ENCODE measurements at regions not wholly inside any gene's neighbourhood (a gene's known extent, or its start where the extent isn't known, plus 50 kb on each side); places are given as distances from the start of the nearest gene placed in this dataset.

- DNase-seq (ENCODE audit: low spot score): no peak
These were observed 1005.7 kb upstream of the PIK3C3 start for GRCh38 chr18:40949114-40949950.

GRCh38 chr18:40944576-40944975 is 1010.5 kb upstream of the PIK3C3 start:
- DNase-seq (ENCODE audit: low spot score): no peak

DNA sequence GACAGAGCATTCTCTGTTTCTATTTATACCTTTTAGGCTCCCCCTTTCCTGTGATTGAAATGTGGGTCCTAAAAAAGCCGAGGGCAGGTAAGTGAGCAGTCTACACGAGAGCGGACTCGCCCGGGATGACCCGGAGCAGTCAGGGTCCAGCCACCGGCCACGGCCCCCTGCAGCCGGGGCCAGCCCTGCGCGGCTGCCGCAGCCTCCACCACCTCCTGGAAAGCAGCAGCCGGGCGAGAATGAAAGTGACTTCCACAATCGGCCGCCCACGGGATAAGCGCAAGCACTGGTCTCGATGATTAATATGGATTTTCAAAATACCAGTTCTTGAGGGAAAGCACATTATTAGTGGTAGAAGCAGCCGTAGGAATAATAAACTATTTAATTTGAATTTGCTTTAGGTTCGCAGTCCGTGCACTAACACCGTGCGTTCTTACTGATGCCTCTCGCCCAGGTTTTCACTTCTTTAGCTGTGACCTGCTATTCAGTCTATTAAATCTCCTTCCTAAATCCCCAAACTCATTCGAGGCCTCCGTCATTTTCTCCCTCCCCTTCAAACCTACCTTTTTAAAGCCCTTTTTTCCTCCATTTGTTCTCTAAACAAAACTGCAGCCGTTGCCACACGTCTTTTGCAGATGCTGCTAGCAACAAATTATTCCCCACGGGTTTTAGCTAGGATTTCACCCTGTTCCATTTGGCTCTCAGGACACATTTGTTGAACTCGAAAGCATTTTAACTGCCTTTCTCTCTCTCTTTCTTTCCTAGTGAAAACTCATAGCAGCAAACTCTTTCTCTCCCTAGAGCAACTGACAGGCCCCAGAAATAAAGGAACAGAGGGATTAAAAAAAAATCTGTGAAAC is 1015.1 kb upstream of the PIK3C3 start:
- no peak for DNase-seq (ENCODE audit: low spot score)

GRCh38 chr18:40938615-40939014 is 1016.4 kb upstream of the PIK3C3 start:
- no peak for DNase-seq (ENCODE audit: low spot score)

DNA sequence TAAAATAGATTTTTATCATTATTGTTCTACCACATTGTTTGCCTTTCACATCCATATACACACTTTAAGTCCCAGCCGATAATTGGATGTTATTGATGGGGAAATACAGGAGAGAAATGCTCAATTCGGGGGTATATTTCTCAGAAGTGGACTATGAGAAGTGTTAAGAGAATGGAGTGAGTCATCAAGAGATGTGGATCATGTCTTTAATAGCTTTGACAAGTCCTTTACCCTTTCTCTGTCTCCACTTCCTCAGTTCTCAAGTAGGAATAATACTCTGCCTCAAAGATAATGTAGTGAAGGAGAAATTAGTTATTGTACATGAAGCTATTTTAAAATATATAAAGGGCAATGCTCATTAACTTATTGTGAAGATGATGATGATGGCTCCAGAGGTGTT is 1017.6 kb upstream of the PIK3C3 start:
- DNase-seq (ENCODE audit: low spot score): no peak

- DNase-seq (ENCODE audit: low spot score): peak; percentile 31
These were observed 1019.6 kb upstream of the PIK3C3 start for GRCh38 chr18:40935423-40935822.

DNA sequence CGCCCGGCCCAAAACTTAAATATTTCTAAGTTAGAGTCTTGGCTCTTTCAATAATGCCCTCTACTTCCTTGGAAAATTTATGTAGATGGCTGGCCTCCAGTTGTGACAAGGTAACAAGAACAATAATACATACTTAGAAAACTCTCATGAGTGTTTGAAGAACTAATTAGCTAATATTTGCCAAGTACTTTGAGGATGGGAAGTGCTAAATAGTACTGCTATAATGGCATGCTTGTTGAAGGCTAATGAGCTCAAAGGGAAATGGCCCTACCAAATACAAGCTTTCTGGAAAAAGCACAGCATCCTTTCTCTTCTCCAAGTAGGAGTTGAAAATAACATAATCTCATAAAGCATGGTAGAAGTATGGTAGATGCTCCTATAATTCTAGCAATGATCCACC is 1022.2 kb upstream of the PIK3C3 start:
- no peak for DNase-seq (ENCODE audit: low spot score)

GRCh38 chr18:40930211-40930882 is 1024.7 kb upstream of the PIK3C3 start:
- no peak for DNase-seq (ENCODE audit: low spot score)

- no peak for DNase-seq (ENCODE audit: low spot score)
These were observed 1025.6 kb upstream of the PIK3C3 start for GRCh38 chr18:40929399-40929798.

GRCh38 chr18:40926679-40927078 is 1028.4 kb upstream of the PIK3C3 start:
- DNase-seq (ENCODE audit: low spot score): no peak

DNA sequence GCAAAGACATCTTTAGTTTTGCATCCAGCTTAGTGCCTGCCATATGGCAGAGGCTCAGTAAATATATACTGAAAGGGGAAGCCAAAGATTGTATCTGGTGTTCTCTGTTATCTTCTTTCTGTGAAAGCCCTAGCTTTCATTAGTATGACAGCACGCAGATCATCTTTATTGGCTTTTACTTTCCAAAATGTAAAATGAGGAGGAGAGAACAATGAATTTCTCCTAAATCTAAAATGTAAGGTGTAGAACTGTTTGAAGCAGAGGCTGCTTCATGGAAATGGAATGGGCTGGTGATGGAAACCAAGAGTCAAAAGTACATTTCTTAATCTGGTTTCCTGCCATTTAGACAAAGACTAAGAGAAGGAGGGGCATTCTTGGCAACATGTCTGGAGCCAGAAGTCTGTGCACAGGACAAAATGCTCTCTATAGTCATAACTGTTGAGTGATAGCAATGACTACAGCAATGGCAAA is 1029.9 kb upstream of the PIK3C3 start:
- DNase-seq (ENCODE audit: low spot score): no peak

GRCh38 chr18:40921845-40922629 is 1033.0 kb upstream of the PIK3C3 start:
- DNase-seq (ENCODE audit: low spot score): no peak

DNA sequence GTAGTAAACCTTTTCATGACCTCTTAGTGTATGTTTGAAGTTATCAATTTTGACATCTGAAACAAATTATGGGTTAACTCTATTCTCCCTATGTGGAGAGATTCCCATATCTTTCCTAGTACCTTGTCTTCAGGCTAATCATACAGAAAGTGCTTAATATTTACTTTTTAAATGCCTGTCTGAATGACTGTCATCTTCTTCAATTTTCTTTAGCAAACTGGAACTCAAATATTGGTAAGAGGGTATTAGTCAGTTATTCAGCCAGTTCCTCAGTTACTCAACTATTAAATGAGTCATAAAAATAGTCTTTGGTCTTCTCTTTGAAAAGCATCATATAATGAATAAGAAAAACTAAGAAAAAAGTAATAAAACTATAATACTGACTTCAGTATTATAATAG is 1038.0 kb upstream of the PIK3C3 start:
- DNase-seq (ENCODE audit: low spot score): no peak

GRCh38 chr18:40915724-40916123 is 1039.3 kb upstream of the PIK3C3 start:
- no peak for DNase-seq (ENCODE audit: low spot score)

DNA sequence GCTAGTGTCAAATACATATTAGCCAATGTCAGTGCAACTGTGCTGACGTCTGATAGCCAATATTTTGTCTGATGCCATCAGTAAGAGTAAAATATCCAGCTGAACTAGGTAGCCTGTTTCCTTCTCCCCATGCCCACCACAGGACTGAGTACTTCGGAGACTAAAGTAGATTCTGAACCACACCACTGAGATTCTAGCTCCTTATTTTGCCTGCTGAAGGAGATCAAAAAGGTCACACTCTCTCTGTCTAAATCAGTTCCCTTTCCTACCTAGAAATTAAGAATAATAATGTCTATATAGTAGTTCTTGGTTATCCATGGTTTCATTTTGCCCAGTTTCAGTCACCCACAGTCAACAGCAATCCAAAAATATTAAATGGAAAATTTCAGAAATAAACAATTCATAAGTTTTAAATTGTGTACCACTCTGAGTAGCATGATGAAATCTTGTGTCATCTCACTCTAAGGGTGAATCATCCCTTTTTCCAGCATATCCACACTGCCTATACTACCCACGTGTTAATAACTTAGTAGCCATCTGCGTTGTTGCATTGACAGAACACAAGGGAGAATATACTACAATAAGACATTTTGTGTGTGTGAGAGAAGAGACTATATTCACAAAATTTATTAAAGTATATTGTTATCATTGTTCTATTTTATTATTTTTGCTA is 1043.3 kb upstream of the PIK3C3 start:
- DNase-seq (ENCODE audit: low spot score): peak; percentile 30

DNA sequence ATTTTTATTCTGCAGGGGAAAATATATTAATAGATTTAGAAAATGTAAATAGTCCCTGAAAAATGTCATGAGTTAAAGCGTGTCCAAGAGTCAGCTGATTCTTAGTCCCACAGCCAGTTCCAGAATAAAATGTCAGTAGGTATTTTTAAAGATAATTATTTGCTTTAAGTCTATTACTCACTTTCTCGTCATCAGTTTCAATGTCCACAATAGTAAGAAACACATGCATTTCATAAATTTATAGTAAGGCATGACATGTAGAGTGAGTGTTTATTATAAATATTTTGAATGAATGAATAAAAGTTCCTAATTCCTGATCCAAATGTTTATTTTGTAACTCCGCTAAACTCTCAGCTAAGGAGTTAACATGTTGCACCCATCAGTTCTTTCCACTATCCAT is 1044.0 kb upstream of the PIK3C3 start:
- no peak for DNase-seq (ENCODE audit: low spot score)

- no peak for DNase-seq (ENCODE audit: low spot score)
These were observed 1047.2 kb upstream of the PIK3C3 start for GRCh38 chr18:40907842-40908241.

DNA sequence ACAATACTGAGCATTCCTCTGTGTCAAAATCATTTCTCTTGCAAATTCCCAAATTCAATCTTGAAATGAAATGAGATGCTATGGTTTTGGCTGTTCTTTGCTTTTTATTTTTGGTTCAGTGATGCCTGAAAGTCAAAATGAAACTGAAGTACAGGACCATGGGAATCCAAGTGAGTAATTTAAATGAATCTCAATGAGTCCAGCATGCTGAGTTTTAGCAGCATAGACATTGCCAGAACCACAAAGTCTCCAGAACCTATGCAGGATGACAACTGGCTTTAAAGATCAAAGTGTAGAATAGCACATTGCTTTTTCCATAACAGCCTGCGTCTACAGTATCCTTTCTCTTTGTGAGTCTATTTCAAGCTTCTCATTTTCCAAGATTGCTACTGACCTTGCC is 1050.7 kb upstream of the PIK3C3 start:
- no peak for DNase-seq (ENCODE audit: low spot score)

- no peak for DNase-seq (ENCODE audit: low spot score)
These were observed 1052.6 kb upstream of the PIK3C3 start for GRCh38 chr18:40902436-40902835.

GRCh38 chr18:40897884-40898283 is 1057.2 kb upstream of the PIK3C3 start:
- no peak for DNase-seq (ENCODE audit: low spot score)

DNA sequence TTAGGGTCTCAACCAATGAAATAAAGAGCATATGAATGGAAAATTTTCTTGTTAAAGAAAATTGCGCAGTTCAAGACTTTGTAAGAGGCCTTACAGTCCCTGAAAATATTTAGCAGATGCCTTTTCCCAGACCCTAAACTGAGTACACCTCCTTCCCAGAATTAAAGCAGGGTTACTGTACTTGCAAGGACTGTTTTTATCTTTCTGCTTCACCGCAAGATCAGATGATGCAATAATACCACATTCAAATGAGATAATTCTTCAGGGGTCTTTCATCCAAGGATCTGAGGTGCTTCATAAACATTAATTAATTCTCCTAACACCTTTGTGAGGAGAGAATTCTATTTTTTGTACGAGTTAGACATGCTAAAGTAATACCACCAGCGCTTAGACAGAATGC is 1071.8 kb upstream of the PIK3C3 start:
- DNase-seq (ENCODE audit: low spot score): no peak

Measured in H4 (cell line).